ENCODE measurements at regions not wholly inside any gene's neighbourhood (a gene's known extent, or its start where the extent isn't known, plus 50 kb on each side); places are given as distances from the start of the nearest gene placed in this dataset.

- no peak for DNase-seq (ENCODE audit: low spot score)
Measured at GRCh38 chr2:195047955-195048354, 609.1 kb upstream of the SLC39A10 start.

DNA sequence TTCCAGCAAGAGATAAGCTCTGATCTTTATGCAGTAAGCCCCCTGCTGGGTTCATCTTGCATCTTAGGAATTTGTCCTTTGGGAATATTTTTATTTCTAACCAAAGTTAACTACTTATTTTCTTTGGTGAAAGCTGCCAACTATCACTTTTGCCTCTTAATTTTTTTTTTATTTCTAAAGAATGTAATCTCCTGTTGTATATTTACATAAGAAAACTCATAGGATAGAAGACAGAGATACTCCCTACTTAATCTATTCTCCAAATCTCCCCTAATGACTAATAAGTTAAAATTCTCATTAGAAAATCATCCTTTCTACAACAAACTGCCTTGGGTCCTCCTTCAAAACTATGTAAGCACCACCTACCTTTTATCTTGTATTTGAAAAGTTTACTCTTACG is 612.2 kb upstream of the SLC39A10 start:
- no peak for DNase-seq (ENCODE audit: low spot score)

DNA sequence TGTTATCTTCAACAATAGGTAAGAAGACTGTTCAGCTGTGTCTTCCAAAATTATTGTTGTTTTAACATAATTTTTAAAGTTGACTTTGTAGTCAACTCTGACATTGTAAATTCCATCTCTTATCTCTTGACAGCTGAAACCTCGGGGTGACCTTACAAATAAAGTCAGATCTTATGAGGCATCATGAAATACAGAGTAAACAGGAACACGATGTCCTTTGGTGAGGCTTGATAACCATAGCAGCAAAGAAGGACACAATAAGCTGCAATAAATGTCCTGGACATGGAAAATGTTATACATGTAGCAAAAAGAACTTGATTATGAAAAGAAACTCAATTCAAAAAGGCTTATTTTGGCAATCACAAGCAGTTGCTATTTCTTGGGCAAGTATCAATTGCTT is 618.9 kb upstream of the SLC39A10 start:
- DNase-seq (ENCODE audit: low spot score) = no peak

DNA sequence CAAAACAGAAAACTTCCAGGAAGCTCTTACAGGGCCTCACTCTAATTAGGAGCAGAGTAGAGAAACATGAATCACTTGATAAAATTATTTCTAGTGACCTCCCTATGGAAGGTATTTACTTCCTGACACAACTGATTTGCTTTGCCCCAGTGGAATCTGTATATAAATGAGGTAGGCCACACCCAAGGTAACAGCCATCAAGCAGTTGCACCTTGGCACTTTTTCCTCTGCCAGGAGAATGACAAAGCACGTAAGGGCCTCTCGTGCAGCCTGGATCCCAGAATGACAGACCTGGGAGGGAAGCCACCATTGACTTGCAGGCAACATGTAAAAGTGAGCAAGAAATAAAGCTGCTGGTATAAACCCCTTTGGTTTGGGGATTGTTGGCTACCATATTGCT is 620.0 kb upstream of the SLC39A10 start:
- no peak for DNase-seq (ENCODE audit: low spot score)

- no peak for DNase-seq (ENCODE audit: low spot score)
Measured at GRCh38 chr2:195031411-195031810, 625.6 kb upstream of the SLC39A10 start.

GRCh38 chr2:195029804-195030654 is 627.0 kb upstream of the SLC39A10 start:
- DNase-seq (ENCODE audit: low spot score) = no peak

DNA sequence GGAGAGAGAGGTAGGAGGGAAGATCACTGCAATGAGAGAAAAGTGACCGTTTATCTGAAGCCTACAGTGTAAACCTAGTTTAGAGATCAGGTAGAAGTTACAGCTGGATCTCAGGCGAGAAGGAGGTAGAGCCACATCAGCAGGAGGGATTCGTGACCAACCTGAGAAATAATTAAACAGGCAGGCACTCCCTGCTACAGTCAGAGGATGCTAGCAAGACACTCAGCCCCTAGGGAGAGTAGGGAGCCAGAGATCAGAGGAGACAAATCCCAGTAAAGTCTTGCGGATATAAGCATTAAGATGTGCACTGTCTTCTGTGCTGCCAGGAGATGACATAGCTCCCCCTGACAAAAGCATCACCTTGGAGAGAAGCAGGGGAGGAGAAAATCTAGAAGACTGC is 629.1 kb upstream of the SLC39A10 start:
- no peak for DNase-seq (ENCODE audit: low spot score)

GRCh38 chr2:195026261-195026660 is 630.8 kb upstream of the SLC39A10 start:
- no peak for DNase-seq (ENCODE audit: low spot score)

DNA sequence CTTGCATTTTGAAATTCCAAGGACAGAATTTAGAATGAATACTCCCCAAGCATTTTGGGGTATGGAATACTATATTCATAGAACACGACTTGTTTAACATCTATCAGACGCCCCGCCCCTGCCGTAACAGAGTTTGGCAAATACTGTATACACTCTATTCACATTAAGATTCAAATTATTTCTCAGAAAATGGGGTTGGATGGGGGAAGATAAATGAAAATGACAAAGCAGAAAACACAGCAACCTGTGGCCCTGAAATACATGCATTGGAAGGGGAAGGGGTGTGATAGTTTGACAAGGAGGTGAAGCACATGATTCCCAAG is 634.6 kb upstream of the SLC39A10 start:
- no peak for DNase-seq (ENCODE audit: low spot score)

DNA sequence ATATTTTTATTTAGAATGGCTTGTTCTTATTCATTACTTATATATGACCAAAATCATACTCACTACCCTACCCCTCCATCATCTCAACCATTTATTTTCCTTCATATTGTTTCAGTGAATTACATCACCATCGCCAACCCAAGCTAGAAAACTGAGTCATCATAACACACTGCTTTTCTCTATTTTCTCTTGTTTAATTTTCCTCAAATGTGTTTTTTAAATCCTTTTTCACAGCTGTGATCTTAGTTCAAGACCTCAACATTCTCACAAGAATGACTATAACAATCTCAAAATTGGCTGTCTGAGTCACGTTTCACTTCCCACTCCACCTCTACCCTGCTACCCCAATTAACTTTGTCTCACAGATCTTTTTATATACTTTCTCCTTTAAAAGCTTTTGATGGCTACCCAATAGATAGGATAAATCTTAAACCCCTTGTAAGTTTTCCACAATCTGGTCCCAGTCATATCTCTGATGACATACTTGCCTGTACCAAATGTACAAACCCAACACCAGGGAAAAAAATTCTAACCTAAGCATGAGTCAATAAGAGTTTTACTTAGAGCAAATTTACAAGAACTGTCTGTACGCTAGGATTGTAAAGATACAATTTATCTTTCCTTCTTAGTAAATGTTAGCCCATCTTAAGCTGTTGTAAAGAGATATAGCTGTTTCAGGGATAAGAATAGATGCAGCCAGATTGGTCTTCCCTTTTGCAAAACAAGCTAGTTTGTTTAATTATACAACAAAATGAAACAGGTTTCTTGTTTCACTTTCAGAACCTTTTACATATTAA is 635.1 kb upstream of the SLC39A10 start:
- DNase-seq (ENCODE audit: low spot score) = no peak

DNA sequence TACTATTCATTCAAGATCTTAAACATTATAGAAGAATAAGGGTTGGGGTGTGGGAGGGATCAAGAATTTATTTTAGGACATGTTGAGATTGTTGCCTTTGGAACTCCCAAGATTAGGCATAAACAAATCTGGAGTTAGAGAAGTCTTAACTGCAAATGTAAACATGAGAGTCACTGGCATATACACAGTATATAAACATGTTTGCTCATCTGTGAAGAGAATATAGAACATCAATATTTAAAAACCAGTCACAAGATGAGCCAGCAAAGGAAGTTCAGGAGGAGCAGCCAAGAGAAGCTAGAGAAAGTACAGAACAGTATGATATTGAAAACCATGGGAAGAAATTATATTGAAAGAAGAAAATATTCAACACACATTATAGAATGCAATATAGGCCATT is 638.6 kb upstream of the SLC39A10 start:
- DNase-seq (ENCODE audit: low spot score) = no peak

- DNase-seq (ENCODE audit: low spot score) = no peak
Measured at GRCh38 chr2:195017890-195018289, 639.1 kb upstream of the SLC39A10 start.

DNA sequence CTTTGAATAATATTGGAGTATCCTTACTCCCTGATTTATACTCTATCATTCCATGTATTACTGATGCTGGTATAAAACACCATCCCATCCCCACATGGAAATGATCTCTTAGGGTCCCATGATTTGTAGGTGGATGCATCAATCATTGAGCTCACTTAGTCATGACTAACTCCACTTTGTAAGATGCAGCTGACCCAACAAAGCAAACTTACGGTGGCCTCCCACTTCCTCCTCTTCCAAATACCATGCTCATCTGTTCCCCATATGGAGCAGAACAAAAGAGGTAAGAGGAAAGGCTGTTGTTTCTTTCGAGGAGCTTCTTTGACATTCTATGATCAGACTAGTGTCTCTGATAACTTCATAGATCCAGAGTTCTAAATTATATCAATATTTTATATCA is 640.2 kb upstream of the SLC39A10 start:
- no peak for DNase-seq (ENCODE audit: low spot score)

GRCh38 chr2:195009202-195009601 is 647.8 kb upstream of the SLC39A10 start:
- no peak for DNase-seq (ENCODE audit: low spot score)

DNA sequence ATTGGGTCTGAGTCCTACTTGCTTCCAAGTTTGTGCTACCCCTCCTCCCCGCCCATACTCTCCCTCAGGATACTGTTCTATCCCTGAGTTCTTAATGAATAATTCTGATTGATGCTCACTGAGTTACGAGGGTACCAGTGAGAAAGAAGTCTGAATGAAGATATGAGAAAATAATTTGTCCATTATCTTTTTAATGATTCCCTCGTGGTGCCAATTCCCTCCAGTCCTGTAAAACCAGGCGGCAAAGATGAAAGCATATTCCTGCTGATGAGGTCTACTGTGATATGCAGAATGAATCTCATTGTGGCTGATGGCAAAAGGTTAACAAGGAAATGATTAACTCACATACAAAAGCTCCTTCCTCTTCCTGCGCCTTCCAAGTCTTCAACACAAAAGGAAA is 650.2 kb upstream of the SLC39A10 start:
- DNase-seq (ENCODE audit: low spot score) = no peak

DNA sequence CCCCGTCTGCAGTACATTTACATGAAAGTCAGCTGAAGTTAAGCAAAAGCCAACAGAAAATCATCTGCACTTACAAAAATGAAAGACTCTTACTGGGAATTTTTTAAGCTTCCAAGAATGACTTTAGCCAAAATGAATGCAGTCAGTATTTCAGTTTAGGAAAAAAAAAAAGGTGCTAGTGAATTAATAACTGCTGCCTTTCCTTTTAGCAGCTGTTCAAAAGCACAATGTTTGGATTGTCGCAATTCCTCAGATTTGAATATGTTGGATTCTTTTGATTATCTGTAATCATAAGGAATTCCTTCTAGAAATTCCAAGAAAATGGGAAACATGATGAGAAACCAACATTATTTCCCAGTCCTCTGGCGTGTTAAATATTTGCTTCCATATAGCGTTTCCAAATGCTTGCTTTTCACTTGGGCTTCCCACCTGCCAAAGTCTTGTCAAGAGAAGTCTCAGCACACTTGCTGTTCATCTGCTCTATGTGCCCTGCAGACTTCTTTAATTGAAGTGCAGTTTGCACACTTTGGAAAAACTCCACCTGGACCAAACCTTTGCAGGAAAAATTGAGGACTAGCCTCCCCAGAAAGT is 653.0 kb upstream of the SLC39A10 start:
- DNase-seq (ENCODE audit: low spot score) = no peak

DNA sequence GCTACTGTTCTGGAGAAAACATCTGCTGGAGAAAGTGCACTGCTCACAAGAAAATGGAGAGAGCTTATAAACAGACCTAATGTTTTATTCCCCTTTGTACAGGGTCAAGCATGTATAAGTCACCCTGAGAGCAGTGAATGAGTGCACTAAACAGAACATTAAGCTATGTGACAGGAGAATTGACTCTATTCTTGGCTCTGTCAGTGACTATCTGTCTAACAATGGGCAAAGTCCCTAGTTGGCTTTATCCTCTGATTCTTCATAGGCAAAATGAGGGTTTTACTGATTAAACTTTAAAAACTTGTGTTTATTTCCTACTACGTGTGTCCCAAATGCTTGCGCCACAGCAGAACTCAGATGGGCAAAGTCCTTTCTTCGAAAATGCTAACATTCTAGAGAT is 655.1 kb upstream of the SLC39A10 start:
- DNase-seq (ENCODE audit: low spot score) = no peak

DNA sequence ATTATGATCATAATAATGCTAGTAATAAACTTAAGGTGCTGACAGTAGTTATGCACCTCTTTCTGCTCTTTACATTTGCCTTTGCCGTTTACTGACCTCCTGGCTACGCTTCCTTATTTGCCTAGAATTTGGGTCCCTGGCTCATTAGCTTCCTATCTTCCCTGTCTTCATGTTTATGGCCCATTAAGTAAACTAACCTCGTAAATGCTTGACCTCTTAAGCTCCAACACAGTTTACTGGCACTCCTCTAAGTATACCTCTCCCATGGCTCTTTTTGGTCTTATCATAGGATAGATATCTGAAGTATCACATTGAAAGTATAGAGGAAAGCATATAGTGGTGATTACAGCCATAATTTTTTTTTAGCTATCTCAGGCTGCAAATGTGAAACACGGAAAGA is 657.3 kb upstream of the SLC39A10 start:
- DNase-seq (ENCODE audit: low spot score) = no peak

- DNase-seq (ENCODE audit: low spot score) = no peak
Measured at GRCh38 chr2:194992648-194993047, 664.4 kb upstream of the SLC39A10 start.

GRCh38 chr2:194985258-194985657 is 671.8 kb upstream of the SLC39A10 start:
- no peak for DNase-seq (ENCODE audit: low spot score)

GRCh38 chr2:194962254-194962653 is 694.8 kb upstream of the SLC39A10 start:
- DNase-seq (ENCODE audit: low spot score) = no peak

- no peak for DNase-seq (ENCODE audit: low spot score)
Measured at GRCh38 chr2:194954218-194954617, 702.8 kb upstream of the SLC39A10 start.

- no peak for DNase-seq (ENCODE audit: low spot score)
Measured at GRCh38 chr2:194946826-194947225, 710.2 kb upstream of the SLC39A10 start.
